Spleen (tissue), 11 donors: ENCODE measurements at regions not wholly inside any gene's neighbourhood (a gene's known extent, or its start where the extent isn't known, plus 50 kb on each side); places are given as distances from the start of the nearest gene placed in this dataset.

Experiments used
- DNase-seq: peaks from one replicate; pipeline ENCODE4 v3.0.0-alpha.2; 2020
- H3K27ac ChIP-seq, 8 donors: fragments of 200-600 bp; sonication (generic) in 7 of 8; 1 replicate in 4 of 8; 2 replicates in 4 of 8; pipeline versions ENCODE4 v1.5.0 to v1.8.0; 2016 to 2021; ENCODE audit warnings: inconsistent platforms in 4 of 8, mild to moderate bottlenecking in 4 of 8, moderate library complexity in 1 of 8
- H3K27me3 ChIP-seq, 7 donors: fragments of 200-600 bp; sonication (generic) in 6 of 7; replicated peaks in 1 of 7; 1 replicate in 4 of 7; 2 replicates in 3 of 7; pipeline versions ENCODE4 v1.5.0 to v1.8.0; 2016 to 2021; ENCODE audit warnings: inconsistent platforms in 3 of 7, mild to moderate bottlenecking in 1 of 7
- H3K36me3 ChIP-seq, 6 donors: fragments of 200-600 bp; sonication (generic) in 5 of 6; 1 replicate in 4 of 6; 2 replicates in 2 of 6; pipeline versions ENCODE4 v1.5.0 to v1.8.0; 2016 to 2021; ENCODE audit warnings: inconsistent platforms in 2 of 6
- H3K4me1 ChIP-seq, 6 donors: fragments of 200-600 bp; sonication (generic) in 5 of 6; 1 replicate in 3 of 6; 2 replicates in 3 of 6; pipeline versions ENCODE4 v1.5.0 to v1.8.0; 2016 to 2021; ENCODE audit warnings: inconsistent platforms in 3 of 6
- H3K4me3 ChIP-seq, 8 donors: fragments of 200-600 bp; sonication (generic) in 7 of 8; 1 replicate in 4 of 8; 2 replicates in 4 of 8; pipeline versions ENCODE4 v1.5.0 to v1.8.0; 2016 to 2021; ENCODE audit warnings: inconsistent platforms in 4 of 8, mild to moderate bottlenecking in 4 of 8, moderate library complexity in 2 of 8
- H3K9me3 ChIP-seq, 8 donors: fragments of 200-600 bp; sonication (generic) in 7 of 8; 1 replicate in 4 of 8; 2 replicates in 4 of 8; pipeline versions ENCODE4 v1.5.0 to v1.8.0; 2016 to 2021; ENCODE audit warnings: inconsistent platforms in 4 of 8
- CTCF ChIP-seq, 11 experiments: fragments of 200-600 bp in 7 of 11; fragments of 450-650 bp in 4 of 11; sonication (generic) in 4 of 11; IDR thresholded peaks in 8 of 11; conservative IDR thresholded peaks in 3 of 11; 1 replicate in 7 of 11; 2 replicates in 4 of 11; pipeline versions ENCODE4 v1.4.0 to v1.8.0; 2016 to 2021; ENCODE audit warnings: antibody characterized with exemption in 11 of 11, inconsistent platforms in 4 of 11, mild to moderate bottlenecking in 1 of 11
- POLR2A ChIP-seq, 3 donors: fragments of 450-650 bp; IDR thresholded peaks; one replicate each; pipeline ENCODE4 v1.5.1; 2017; ENCODE audit warnings: antibody characterized with exemption in 3 of 3, mild to moderate bottlenecking in 1 of 3
- POLR2AphosphoS5 ChIP-seq, 3 donors: sonication (generic); formaldehyde crosslinking; IDR thresholded peaks; one replicate each; pipeline ENCODE4 v1.5.1; 2017; ENCODE audit warnings: antibody characterized with exemption in 3 of 3
- WGBS, 5 donors: extraction: QIAGEN DNeasy Blood & Tissue Kit in 3 of 5; methylation state at CpG; one replicate each; pipeline versions ENCODE4 v1.1.5 to v1.1.7; 2013 to 2018; 5-methylcytosine and 5-hydroxymethylcytosine counted together
- intact Hi-C: fragments of 100-400 bp; cut with DNase I; formaldehyde crosslinking; loops from one replicate; pipeline ENCODE4 v1.15.0; 2023; ENCODE audit warnings: low total_unique reads
- donor health status: healthy with polysubstance abuse.
- donor health status: DM: no; HTN: no; CAD: no; lungs with moderate emphysema.
- donor health status: DM: no; HTN: no; CAD: no.
- donor health status: Bipolar disorder and iron deficiency.
- donor health status: healthy.
- donor health status: DM: no; HTN: no; CAD: no.
- donor health status: DM: yes; HTN: yes; CAD: no.

GRCh38 chr15:85980946-85981345 lies 98.7 kb upstream of the AGBL1 start:
- WGBS, 5 donors = 44 to 60% (median 51%) methylated on average over 5 of the region's 5 CpGs
- Histone ChIP-seq H3K27ac (no peak overlapping the region), H3K4me1 (no peaks in the 10 kb centered on the region), H3K36me3 (no peaks in the 10 kb centered on the region), H3K4me3 (no peak overlapping the region), H3K9me3 (peaks cover 0 to 13% (median 4%) of the 10 kb centered on the region in 8 donors), H3K27me3 (peaks cover 0 to 13% (median 0%) of the 10 kb centered on the region in 7 donors)
- no peak for DNase-seq
- TF ChIP-seq POLR2A (IDR thresholded peaks at IDR 0.05) = no peak
- TF ChIP-seq CTCF (IDR thresholded peaks at IDR 0.05 in 8 of 11, conservative IDR thresholded peaks at IDR 0.05 in 3 of 11) = no peak
- TF ChIP-seq POLR2AphosphoS5 (IDR thresholded peaks at IDR 0.05) = no peak
- intact Hi-C loops = no loop called here

- no peak for DNase-seq
- no peaks in the 10 kb centered on the region for H3K36me3 ChIP-seq
- intact Hi-C loops = no loop called here
- H3K27me3 ChIP-seq = peaks cover 0 to 4% (median 0%) of the 10 kb centered on the region in 7 donors
- no peak overlapping the region for H3K4me3 ChIP-seq
- 60 to 76% (median 68%) methylated on average over 4 of the region's 4 CpGs for WGBS, 5 donors
- no peak for TF ChIP-seq CTCF (IDR thresholded peaks at IDR 0.05 in 8 of 11, conservative IDR thresholded peaks at IDR 0.05 in 3 of 11)
- no peak for TF ChIP-seq POLR2A (IDR thresholded peaks at IDR 0.05)
- no peak for TF ChIP-seq POLR2AphosphoS5 (IDR thresholded peaks at IDR 0.05)
- no peaks in the 10 kb centered on the region for H3K4me1 ChIP-seq
- H3K9me3 ChIP-seq = peaks cover 0 to 7% (median 0%) of the 10 kb centered on the region in 8 donors
- no peak overlapping the region for H3K27ac ChIP-seq
Measured at GRCh38 chr15:85984241-85984640, 95.4 kb upstream of the AGBL1 start.

- no peak for DNase-seq
- TF ChIP-seq POLR2A (IDR thresholded peaks at IDR 0.05) = no peak
- TF ChIP-seq CTCF (IDR thresholded peaks at IDR 0.05 in 8 of 11, conservative IDR thresholded peaks at IDR 0.05 in 3 of 11) = no peak
- no peak for TF ChIP-seq POLR2AphosphoS5 (IDR thresholded peaks at IDR 0.05)
Measured at GRCh38 chr15:85986116-85986515, 93.6 kb upstream of the AGBL1 start.

GRCh38 chr15:85986741-85987140 lies 92.9 kb upstream of the AGBL1 start:
- no peak overlapping the region for H3K4me3 ChIP-seq
- 64 to 84% (median 76%) methylated on average over 4 of the region's 4 CpGs for WGBS, 5 donors
- H3K27ac ChIP-seq = no peak overlapping the region
- no peaks in the 10 kb centered on the region for H3K36me3 ChIP-seq
- no peaks in the 10 kb centered on the region for H3K4me1 ChIP-seq
- H3K27me3 ChIP-seq = no peaks in the 10 kb centered on the region
- DNase-seq = no peak
- no peak for TF ChIP-seq POLR2A (IDR thresholded peaks at IDR 0.05)
- TF ChIP-seq POLR2AphosphoS5 (IDR thresholded peaks at IDR 0.05) = no peak
- no peak for TF ChIP-seq CTCF (IDR thresholded peaks at IDR 0.05 in 8 of 11, conservative IDR thresholded peaks at IDR 0.05 in 3 of 11)
- peaks cover 0 to 7% (median 0%) of the 10 kb centered on the region in 8 donors for H3K9me3 ChIP-seq
- intact Hi-C loops = no loop called here

More at GRCh38 chr15:85986116-85986515, 93.6 kb upstream of the AGBL1 start:
- Histone ChIP-seq H3K9me3 (peaks cover 0 to 7% (median 0%) of the 10 kb centered on the region in 8 donors), H3K27me3 (no peaks in the 10 kb centered on the region), H3K36me3 (no peaks in the 10 kb centered on the region), H3K4me1 (no peaks in the 10 kb centered on the region), H3K27ac (no peak overlapping the region), H3K4me3 (no peak overlapping the region)
- intact Hi-C loops = no loop called here
- WGBS, 5 donors = 58 to 82% (median 67%) methylated on average over 4 of the region's 4 CpGs
